Lower leg skin (tissue), 3 donors: ENCODE measurements at regions not wholly inside any gene's neighbourhood (a gene's known extent, or its start where the extent isn't known, plus 50 kb on each side); places are given as distances from the start of the nearest gene placed in this dataset.

ENCODE experiments used
- CTCF ChIP-seq, 3 donors: fragments of 450-650 bp; IDR thresholded peaks; one replicate each; pipeline ENCODE4 v1.5.1; 2016; ENCODE audit warnings: antibody characterized with exemption in 3 of 3, mild to moderate bottlenecking in 3 of 3, moderate library complexity in 2 of 3
- POLR2A ChIP-seq, 2 donors: fragments of 450-650 bp; IDR thresholded peaks; one replicate each; pipeline ENCODE4 v1.6.1; 2016 to 2017; ENCODE audit warnings: antibody characterized with exemption in 2 of 2, mild to moderate bottlenecking in 1 of 2, moderate library complexity in 1 of 2

- TF ChIP-seq CTCF (IDR thresholded peaks at IDR 0.05) (no peak), POLR2A (IDR thresholded peaks at IDR 0.05) (no peak)
Observed at GRCh38 chr3:41045491-41045890, 153.8 kb upstream of the CTNNB1 start.
